NT2/D1 (cell line): ENCODE measurements at regions not wholly inside any gene's neighbourhood (a gene's known extent, or its start where the extent isn't known, plus 50 kb on each side); places are given as distances from the start of the nearest gene placed in this dataset.

ENCODE experiments used
- SUZ12 ChIP-seq: IDR thresholded peaks from 2 replicates; pipeline ENCODE4 v1.6.1; 2011; ENCODE audit not compliant: insufficient read length, insufficient read depth; ENCODE audit errors: extremely low read depth
- YY1 ChIP-seq: IDR thresholded peaks from 2 replicates; pipeline ENCODE4 v1.6.1; 2011; ENCODE audit not compliant: insufficient read length, insufficient read depth
- ZNF274 ChIP-seq: IDR thresholded peaks from 2 replicates; pipeline ENCODE4 v1.6.1; 2011; ENCODE audit warnings: mild to moderate bottlenecking, low read depth, low read length

- TF ChIP-seq ZNF274, result no peak
- TF ChIP-seq YY1, result no peak
- no peak for TF ChIP-seq SUZ12
Observed at GRCh38 chr13:80462037-80462436, 121.1 kb upstream of the SPRY2 start.
